SK-N-SH (cell line): ENCODE measurements at regions not wholly inside any gene's neighbourhood (a gene's known extent, or its start where the extent isn't known, plus 50 kb on each side); places are given as distances from the start of the nearest gene placed in this dataset.

ENCODE experiments used
- ELF1 ChIP-seq: IDR thresholded peaks from 2 replicates; pipeline ENCODE4 v1.4.0; 2012
- POLR2AphosphoS5 ChIP-seq: IDR thresholded peaks from 2 replicates; pipeline ENCODE4 v1.6.1; 2012; ENCODE audit warnings: low read depth, low read length
- SIN3A ChIP-seq: IDR thresholded peaks from 2 replicates; pipeline ENCODE4 v1.6.1; 2012; ENCODE audit warnings: low read depth, mild to moderate bottlenecking, low read length, moderate library complexity, borderline replicate concordance
- TAF1 ChIP-seq: IDR thresholded peaks from 2 replicates; pipeline ENCODE4 v1.6.1; 2012; ENCODE audit warnings: low read depth, mild to moderate bottlenecking, low read length, moderate library complexity, borderline replicate concordance
- TF ChIP-seq, protein P1 (sequence below): fragments of 200-600 bp; sonication (generic); IDR thresholded peaks from 2 replicates; pipeline ENCODE4 v1.6.1; 2017; ENCODE audit warnings: antibody characterized with exemption, mild to moderate bottlenecking, moderate library complexity

DNA sequence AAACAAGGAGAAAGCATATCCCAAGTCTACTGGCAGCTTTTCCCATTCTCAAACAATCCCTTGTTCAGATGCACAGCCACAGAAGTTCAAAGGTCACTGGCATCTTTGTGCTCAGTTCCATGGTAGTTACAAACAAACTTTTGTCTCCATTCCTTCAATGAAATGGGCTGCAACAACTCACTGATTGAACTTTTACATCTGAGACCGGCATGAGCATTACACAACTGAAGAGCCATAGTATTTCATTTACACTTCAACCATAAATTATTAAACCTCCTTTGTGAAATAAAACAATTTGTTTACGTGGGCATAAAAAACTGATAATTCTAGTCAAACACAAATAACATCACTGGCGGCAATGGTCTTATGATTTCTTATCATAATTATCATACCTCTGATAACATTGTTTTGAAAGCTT, 67.8 kb upstream of the ARHGAP32 start:
- no peak for TF ChIP-seq ELF1
- TF ChIP-seq TAF1: no peak
- TF ChIP-seq, protein P1, sequence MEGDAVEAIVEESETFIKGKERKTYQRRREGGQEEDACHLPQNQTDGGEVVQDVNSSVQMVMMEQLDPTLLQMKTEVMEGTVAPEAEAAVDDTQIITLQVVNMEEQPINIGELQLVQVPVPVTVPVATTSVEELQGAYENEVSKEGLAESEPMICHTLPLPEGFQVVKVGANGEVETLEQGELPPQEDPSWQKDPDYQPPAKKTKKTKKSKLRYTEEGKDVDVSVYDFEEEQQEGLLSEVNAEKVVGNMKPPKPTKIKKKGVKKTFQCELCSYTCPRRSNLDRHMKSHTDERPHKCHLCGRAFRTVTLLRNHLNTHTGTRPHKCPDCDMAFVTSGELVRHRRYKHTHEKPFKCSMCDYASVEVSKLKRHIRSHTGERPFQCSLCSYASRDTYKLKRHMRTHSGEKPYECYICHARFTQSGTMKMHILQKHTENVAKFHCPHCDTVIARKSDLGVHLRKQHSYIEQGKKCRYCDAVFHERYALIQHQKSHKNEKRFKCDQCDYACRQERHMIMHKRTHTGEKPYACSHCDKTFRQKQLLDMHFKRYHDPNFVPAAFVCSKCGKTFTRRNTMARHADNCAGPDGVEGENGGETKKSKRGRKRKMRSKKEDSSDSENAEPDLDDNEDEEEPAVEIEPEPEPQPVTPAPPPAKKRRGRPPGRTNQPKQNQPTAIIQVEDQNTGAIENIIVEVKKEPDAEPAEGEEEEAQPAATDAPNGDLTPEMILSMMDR: no peak
- TF ChIP-seq POLR2AphosphoS5: no peak
- no peak for TF ChIP-seq SIN3A
